Bone marrow (tissue), 2 donors: ENCODE measurements at regions not wholly inside any gene's neighbourhood (a gene's known extent, or its start where the extent isn't known, plus 50 kb on each side); places are given as distances from the start of the nearest gene placed in this dataset.
"Not testable (repeated sequence)": the region's sequence is repeated elsewhere in the genome, so short reads cannot be mapped to it uniquely, and the experiment has no call there.

Experiments
- DNase-seq, 2 donors: peaks; one replicate each; lab custom pipeline; 2025; lab: John Stamatoyannopoulos, UW

DNA sequence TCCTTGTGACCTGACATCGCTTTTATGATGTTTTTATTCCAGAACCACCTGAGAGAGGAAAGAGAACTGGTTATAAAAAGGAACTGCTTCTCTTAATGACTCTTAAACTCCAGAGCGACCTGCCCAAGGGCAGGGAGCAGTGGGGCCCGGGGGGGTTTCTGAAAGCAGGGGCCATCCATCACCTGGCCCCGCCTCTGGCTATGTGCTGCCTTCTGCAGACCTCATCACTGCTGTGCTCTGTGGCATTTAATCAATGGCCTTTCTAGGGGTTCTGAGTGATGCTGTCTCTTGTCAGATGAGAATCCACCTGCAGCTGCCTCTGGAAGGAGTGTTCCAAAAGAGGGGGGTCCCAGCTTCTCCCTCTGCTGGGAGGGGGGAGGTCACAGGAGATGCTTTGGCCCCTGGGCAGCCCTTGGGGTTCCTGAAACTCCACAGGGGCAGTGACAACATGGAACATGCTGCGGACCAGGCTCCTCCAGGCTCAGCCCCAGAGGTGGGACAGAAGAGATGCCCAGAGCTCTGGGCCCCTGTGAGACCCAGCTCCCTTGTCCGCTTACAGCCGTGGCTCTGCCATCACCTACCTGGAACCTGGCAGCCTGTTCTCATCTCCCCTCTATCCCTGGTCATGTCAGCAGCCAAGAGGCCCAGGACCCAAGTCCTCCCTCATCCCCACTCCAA, 177.1 kb upstream of the SULF2 start:
- no peak for DNase-seq

DNA sequence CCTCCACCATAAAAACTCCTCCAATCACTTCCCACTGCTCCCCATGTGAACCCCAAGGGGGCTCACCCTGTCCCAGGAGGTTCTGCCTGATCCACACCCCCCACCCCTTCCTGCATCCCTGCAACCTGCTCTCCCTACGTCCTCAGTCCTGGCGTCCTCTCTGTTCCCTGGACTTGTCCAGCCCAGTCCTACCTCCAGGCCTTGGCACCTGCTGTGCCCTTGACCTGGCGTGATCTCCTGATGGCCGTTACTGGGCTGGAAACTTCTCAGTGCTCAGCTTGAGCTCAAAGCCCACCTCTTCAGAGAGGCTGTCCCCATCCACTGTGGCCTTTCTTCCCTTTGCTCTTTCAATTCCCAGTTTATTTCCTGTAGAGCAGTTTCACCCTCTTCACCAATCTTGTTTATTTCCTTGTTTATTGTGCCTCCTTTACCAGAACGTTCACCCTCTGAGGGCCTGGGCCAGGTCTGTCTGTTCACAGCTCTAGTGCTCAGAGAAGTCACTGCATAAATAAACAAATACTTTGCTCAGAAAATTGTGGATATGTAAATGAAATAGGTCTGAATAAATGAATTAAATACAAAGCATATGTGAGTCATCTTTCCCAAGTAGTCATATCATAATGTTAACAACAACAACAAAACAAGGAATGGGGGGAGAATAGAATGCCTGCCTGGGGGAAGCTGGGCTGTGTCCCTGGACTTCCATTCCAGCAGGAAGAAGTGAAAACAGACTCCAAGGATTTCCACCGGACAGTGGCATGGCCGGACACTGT, 175.7 kb upstream of the SULF2 start:
- no peak for DNase-seq

DNA sequence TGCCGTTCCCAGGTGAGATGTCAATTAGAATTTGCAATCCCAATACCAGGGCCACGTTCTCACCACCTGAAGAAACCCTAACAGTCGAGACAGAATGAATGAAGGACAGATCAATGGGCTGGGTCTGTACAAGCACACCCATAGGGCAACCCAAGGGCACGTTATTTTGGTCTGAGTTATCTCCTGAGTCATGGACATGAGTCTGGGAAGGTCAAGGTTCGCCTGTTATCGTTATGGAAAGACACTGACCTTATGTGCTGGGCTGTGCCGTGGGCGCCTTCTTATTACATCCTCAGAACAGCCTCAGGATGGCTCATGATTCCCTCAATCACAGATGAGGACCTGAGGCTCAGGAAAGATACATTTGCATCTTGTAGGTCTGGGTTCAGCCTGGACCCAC, 175.0 kb upstream of the SULF2 start:
- DNase-seq, result no peak

DNA sequence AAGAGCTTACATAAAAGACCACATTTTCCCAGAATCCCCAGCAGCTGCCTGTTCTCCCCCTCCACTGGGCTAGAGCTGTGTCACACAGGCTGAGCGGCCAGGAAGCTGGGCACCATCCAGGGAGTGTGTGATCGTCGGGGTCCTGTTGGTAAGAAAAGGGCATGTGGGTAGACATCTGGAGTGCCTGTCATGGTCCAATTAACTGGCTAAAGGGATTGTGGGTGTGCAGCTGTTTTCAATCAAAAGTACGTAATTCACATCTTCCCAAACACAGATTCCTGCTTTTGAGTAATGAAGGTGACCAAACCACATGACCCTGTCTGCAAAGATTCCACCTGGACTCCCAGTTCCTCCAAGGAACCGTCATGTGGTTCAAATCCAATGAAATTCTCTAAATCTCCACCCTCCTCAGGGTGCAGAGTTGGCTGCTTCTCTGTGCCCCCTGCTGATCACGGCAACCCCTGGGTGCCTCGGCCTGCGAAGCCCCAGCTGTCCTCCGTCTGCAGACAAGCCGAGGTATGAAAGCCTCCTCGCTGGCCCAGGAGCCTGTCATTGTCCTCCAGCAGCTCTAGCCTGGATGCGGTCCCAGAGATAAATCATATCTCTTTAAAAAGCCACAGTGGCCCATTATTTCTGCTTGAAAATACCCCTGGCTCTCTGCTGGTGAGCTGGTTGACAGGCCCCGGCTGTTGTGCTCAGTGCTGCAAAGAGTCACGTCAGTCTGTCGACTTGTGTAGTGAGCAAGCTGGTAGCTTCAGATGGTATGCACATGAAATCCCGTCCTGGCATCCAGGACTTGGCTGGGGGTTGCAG, 172.9 kb upstream of the SULF2 start:
- DNase-seq, result not testable (repeated sequence)

DNA sequence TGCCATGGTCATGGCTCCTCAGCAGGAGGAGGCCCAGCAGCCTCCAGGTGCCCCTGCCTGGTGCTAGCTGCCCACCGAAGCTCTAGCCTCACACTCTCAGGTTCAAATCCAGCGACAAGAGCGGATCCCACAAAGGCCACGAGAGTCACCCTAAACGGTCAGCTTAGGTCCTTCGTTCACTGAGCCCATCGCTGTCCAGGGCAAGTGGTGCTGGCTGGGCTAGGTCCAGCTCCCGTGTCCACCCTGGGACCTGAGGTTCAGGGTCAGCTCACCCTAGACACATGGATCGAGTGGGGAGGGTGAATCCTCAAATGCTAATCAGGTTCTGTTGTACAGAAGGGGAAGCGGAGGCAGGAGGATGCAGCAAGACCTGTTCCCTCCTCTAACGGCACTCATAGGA, 171.9 kb upstream of the SULF2 start:
- DNase-seq, result no peak

DNA sequence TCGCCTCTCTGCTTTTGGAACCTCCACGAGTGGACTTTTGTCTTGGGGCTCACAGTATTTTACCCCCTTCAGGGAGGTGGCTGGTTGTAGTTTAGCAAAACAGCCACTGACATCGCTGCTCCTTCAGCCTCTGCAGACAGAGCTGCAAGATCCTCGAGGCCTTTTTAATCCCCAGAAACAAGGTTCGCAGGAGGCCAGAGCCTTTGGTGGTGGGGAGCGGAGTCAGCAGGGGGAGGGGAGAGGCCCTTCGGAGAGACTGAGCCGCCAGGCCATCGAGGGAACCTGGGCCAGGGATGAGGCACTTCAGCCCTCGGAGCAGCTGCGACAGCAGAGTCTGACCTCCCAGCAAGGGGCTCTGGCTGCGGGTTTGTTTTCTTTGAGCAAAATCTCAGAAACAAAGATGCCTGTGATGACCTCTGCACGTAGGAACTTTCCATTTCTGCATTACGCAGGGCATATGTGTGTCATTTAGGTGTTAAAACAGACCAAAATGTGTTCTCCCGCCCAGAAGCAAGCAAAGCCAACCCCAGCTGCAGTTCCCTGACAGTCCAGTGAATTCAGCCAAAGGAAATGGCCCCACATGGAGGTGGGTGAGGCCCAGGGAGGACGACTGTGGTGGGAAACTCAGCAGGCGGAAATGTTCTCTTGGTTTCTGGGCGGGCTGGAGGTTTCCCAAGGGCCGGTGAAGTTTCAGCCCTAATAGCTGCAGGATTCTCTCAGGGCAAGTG, 171.2 kb upstream of the SULF2 start:
- no peak for DNase-seq

DNA sequence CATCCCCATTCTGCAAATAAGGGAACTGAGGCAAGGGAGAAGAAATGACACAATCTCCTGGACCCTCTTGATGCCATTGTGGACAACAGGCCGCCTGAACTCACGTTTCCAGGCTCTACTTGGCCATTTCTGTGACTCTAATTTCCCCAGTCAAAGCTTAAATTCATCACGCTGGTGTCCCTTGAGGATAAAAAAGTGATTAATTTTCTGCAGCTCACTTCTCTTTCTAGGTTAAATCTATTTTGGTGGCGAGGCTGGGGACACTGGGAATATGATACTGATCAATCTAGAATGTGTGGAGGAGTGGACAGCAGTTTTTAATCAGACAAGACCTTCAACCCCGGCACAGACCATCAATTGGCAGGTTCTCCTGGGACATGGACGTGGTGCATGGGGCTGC, 168.2 kb upstream of the SULF2 start:
- no peak for DNase-seq

DNA sequence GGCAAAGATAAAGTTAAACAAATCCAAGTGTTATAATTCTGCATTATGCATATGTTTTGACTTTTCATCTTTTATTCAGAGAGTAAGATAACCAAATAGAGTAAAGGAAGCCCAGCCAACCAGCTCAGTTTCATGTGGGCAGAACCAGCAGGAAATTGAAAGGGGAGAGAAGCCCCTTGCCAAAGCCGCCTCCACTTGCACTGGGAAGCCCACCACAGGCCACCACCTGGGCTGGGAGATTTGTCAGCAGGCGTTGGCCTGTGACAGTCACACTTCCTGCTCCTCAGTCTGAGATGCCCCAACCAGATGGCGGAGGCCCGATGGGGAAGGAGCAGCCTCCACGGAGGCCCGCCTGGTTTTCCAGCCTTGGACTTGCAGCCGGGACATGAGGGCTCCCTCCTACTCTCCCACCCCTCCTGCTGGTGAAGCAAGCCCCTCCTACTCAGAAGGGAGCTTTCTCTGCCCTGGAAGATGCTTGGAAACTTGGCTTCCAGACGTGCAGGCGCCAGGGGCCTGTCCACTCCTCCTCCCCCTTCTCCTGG, 166.8 kb upstream of the SULF2 start:
- DNase-seq, result no peak

DNA sequence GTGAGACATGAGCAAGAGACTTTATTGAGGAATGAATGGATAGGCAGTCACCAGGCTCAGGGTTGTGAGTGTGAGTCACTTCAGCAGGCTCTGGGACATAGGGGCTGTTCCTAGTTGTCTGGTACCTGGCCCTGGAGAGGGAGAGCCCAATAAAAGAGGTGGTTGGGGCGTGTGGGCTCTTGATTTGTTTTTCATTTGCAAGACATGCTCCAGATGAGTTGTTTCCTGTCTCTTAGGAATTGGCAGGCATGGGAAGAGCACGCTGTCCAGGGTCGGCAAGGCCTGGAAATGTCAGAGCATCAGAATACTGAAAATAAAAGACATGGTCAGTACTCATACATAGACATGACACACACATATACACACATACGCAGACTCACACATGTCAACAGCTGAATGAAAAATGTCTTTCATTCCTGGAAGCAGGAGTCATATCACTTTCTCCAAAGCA, 166.3 kb upstream of the SULF2 start:
- DNase-seq, result no peak

DNA sequence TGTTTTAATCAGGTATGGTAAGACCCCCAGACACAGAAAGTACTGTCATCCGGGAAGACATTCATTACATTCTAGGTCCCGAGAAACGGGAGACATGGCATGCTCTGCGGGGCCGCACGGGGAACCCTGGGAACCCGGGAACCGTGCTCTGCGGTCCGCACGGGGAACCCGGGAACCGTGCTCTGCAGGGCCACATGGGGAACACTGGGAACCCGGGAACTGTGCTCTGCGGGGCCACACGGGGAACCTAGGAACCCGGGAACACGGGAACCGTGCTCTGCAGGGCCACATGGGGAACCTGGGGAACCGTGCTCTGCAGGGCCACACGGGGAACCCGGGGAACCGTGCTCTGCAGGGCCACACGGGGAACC, 165.6 kb upstream of the SULF2 start:
- no peak for DNase-seq

DNA sequence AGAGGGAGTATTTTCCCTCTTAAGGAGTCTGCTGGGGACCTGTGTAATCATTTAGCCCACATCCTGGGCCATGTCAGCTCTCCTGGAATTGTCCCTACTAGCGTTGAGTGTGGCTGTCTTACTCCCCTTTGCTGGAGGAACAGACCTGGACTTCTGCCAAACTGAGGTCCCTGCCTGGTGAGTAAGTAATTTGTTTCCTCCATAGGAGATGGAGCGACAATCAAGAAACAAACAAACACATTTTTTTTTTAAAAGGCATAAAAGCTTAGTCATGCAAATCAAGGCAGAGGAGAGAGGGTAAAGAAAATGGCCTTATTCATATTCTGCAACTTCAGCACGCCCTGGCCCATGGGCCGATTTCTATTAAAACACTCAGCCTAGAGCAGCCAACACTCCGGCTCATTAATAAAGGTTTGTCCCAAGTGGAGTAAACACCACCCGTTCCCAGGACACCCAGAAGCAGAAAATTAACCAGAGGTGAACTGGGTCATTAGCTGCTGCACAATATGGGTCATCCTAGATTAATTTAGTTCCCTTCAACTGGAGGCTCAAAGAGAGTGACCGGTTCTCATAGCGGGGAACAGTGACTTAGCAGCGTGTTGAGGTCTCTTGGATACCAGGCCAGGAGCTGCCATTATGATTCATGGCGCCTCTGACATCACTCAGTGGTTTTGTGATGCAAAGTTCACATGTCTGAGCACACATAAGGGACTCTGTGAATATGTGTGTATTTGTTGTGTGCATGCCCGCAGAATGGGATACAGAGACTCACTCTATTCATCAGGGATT, 165.0 kb upstream of the SULF2 start:
- DNase-seq, result no peak

DNA sequence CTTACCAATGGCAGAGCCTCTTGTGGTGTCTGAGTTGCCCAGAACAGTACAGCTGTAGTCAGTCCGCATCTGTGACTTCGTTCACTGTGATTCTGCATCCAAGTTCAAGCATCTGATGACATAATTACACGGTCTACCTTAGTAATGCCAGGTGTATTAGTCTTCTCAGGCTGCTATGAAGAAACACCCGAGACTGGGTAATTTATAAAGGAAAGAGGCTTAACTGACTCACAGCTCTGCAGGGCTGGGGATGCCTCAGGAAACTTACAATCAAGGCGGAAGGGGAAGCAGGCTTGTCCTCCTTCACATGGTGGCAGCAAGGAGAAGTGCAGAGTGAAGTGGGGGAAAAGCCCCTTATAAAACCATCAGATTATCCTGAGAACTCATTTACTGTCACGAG, 163.9 kb upstream of the SULF2 start:
- no peak for DNase-seq

DNA sequence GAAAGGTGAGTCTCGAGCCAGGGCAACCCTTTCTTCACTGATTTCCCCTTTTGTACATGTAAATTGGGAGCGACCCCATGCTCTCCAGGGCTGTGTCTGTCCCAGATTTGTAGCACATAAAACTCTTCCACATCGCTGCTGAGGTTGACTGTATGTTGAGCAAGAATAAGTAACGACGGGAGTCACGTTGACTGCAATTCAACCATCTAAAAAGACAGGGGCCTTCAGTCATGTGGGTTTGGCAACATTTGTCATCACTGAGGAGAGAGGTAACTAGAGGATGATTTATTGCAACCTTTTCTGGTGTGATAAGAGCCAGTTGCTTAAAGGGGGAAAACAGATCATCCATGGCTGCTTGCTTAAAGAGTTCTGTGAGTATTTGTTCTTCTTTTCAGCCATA, 159.4 kb upstream of the SULF2 start:
- no peak for DNase-seq

DNA sequence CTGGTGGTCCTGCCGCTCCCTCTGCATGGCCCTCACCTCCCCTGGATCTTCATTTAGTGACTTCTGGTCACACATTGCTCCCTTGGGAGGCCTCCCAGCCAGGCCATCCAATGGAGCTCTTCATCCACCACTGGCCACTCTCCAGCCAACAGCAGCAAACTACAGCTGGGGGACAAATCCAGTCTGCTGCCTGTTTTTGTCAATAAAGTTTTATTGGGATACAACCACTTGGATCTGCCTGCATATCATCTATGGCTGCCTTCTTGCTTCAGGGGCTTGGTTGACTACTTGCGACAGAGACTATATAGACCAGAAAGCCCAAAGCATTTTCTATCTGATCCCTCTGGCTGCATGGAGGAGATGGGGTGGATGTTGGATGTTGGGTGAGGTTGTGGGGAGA, 156.6 kb upstream of the SULF2 start:
- no peak for DNase-seq

DNA sequence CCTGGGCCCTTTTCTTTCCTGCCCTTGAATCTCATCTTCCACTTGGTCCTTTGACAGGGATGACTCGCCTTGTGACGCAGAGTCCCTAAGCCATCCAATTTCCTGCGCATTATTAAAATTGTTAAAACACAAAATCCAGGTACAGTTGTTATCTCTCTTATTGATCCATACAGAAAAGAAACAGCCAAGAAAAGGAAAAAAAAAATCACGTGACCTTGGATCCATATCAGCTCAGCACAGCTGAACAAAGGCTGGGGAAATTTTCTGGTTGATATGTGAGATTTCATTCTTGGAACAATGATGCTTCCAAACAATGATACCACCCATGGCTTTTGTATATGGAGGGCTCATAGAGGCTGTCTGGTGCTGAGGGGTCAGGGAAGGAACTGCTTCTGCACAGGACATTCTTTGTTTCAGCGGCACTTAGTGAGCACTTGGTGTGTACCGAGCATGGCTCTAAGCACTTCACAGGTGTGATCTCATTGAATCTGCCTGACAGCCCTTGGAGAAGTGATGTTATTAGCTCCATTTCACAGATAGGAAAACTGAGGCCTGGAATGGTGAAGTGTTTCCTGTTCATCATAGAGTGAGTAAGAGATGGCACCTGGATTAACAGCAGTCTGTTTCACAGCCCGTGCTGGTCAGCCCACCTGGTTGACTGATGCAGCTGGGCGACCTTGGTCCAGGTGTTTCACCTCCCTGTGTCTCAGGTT, 155.0 kb upstream of the SULF2 start:
- no peak for DNase-seq

DNA sequence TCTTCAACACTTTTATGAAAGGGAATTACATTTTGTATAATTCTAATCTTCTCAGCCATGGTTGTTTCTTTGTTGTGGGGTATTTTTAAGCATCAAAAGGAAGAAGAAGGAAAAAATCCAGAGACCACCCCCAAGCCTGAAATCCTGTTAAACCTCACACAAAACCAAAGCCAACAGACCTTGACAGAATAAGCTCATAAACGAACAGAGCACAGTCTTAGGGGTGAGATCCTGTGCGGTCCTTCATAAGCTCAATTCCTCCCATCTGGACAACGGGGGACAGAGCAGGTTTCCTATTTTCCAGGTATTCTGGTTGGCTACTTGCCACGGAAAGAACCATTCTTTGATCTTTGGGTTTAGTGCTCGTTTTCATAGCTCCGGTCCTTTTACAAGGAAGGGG, 151.3 kb upstream of the SULF2 start:
- no peak for DNase-seq

DNA sequence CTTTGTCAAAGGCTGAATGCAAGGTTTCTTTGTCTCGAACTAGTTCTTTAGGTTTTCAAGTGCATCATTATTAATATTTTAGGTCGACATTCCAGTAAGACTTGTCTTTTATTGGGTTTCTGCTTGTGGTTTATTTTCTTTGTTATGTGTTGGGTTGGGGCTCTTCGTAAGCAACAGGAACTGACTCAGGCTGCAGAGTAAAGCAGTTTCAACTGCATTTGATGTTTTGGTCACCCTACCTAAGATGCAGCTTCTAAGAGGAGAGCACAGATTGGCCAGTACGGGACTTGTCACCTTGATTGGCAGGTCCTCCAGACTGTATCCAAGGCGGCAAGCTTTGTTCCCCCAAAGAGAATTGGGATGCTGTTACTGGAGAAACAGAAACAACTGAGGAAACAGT, 149.5 kb upstream of the SULF2 start:
- no peak for DNase-seq

DNA sequence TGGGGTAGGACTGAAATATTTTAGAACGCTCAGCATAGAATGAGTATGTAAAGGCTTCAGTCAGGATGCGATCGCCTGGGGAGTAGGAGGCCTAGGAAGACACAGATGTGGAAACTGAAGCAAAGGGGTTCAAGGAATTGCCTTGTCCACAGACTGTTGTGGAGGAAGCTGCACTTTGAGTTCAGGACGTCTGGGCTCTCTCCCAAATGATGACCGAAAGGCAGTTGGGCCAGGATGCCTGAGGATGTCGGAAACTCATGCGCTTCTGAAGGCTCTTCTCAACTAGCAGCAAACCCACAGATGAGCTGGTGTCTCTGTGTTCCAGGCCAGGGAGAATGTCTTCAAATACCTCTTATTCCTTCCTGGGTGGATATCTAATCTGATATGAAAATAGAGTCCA, 146.2 kb upstream of the SULF2 start:
- no peak for DNase-seq

DNA sequence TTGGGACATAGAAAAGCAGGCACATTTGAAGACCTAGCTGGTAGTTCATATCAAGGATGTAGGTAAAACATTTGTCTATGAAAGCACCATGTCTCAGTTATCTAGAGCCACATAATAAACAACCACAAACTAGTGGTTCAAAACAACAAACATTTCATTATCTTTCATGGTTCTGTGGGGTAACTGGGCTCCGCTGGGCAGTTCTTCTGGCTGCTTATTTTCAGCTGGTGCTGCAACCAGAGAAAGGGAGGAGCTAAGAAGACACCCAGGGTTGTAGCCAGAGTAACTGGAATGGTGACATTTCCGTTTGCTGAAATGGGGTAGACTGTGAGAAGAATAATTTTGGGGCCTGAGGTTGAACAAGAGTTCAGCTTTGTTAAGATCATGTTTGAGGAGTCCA, 145.7 kb upstream of the SULF2 start:
- no peak for DNase-seq

DNA sequence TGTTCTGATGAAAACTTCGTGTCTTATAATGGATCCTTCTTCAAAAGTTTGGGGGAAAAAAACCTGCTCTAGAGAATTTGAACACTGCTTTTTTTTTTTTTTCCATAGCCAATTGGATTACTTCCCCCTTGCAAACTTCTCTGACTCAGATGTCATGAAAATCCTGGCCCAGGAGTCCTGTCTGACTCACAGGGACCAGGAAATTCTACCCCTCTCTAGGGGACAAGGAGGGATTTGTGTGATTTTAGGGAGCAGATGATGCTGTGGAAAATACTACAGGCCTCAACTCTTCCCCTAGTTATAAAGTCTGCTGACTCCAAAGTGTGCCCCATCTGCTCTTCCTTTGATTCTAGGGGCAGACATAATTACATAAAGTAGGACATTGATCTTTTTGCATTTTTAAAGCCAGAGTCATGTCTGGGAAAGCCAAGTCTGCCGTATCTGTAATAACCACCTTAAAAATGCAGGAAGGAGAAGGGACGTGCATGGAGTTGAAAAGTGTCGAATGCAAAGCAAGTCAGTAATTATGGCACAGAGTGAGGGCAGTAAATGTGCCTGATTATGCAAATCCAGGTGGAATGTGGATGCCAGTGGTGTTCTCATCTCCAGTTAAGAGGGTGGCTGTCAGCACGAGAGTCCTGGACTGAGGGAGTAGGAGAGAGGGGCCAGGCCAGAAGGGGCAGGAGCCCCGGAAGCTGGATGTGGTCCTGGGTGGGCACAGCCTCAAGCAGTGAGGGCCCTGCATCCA, 144.3 kb upstream of the SULF2 start:
- DNase-seq, result no peak
